Lung microvascular endothelial cell (primary cell): ENCODE measurements at regions not wholly inside any gene's neighbourhood (a gene's known extent, or its start where the extent isn't known, plus 50 kb on each side); places are given as distances from the start of the nearest gene placed in this dataset.

ENCODE experiments used
- DNase-seq, 2 donors: peaks; one replicate each; pipeline versions ENCODE4 v3.0.0 to v3.0.0-alpha.2; 2010; ENCODE audit warnings: low read depth in 2 of 2

DNA sequence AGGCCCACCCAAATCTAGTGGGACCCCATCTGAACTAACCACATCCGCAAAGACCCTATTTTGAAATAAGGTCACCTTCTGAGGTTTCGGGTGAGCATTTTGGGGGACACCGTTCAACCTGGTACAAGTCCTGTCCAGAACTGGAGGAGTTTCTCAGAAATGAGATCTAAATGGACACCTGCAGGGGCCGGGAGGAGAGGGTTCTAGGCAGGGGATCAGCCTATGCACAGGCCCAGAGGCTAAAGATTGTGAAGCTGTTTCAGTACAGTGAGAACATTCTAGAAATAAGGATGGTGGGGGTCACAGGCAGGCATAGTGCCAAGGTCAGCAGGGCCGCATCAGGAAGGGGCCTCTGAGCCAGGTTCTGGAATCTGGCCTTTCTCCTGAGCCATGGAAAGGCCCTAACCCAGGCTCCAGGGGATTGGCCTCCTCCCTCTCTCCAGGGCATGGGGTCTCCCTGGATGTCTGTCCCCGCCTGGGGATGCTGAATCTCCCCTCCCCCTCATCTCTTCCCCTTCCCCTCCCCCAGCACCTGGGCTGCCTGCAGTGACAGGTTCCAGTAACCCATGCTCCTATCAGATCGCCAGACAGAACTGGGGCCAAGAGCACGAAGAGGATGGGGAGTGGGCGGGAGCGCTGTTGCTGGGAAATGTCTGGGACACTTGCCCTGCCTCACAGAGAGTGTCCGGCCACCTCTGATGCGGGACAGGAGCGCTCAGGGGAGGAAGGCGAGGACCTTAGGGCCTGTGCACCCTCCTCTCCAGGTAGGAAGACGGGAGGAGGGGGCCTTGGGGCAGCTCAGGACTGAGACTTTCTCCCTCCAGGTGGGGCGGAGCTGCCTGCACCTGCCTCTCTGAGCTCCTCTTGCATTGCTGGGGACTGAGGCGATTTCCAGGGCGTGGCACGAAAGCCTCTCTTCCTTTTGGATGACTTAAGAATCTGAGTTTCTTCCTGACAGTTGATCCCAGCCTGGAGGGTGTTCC lies 321.4 kb upstream of the TNRC6C start:
- DNase-seq = no peak

DNA sequence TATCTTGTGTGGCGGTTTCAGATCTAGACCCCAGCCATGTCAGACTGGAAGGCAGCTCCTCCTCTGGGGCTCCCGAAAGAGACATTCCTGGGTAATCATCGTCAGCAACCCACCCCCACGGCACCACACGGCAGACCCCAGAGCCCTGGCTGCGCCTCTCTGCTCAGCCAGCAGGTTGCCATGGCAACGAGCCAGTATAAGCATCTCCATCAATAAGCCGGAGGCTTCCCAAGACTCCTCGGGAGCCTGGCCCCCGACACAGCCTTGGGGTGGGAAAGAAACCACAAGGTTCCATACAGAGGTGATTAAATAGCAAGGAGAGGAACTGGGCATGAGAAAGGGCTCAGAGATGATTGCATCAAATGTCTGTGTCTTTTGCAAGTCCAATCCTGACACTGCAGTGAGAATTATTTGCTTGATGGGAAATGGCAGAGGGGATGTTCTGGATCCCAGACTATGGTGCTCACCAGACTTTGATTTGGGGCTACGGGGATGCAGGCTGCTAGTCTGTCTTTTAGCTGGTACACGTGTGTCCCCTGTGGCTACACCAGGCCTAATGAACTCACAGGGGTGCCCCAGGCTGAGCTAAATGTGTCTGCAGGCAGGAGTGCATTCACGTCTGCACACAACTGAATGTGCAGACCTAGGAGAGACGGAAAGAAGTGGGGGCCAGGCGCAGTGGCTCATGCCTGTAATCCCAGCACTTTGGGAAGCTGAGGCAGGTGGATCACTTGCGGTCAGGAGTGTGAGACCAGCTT lies 320.5 kb upstream of the TNRC6C start:
- no peak for DNase-seq

DNA sequence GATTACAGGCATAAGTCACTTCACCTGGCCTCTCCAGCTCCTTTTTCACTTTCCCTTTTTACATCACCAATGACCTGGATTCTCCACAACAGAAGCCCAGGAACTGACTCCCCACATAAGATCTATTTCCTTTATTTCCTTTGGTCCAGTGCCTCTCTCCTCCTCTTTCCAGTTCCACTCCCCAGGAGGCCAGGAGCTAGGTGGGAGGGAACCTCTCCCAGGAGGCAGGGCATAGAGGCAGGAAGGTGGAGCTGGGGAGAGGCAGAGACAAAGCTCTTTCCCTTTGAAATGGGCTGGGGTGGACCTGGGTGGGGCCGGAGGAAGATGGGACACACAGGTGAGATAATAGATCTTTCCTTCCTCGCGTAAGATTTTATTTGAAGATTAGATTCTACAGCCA lies 318.3 kb upstream of the TNRC6C start:
- no peak for DNase-seq

DNA sequence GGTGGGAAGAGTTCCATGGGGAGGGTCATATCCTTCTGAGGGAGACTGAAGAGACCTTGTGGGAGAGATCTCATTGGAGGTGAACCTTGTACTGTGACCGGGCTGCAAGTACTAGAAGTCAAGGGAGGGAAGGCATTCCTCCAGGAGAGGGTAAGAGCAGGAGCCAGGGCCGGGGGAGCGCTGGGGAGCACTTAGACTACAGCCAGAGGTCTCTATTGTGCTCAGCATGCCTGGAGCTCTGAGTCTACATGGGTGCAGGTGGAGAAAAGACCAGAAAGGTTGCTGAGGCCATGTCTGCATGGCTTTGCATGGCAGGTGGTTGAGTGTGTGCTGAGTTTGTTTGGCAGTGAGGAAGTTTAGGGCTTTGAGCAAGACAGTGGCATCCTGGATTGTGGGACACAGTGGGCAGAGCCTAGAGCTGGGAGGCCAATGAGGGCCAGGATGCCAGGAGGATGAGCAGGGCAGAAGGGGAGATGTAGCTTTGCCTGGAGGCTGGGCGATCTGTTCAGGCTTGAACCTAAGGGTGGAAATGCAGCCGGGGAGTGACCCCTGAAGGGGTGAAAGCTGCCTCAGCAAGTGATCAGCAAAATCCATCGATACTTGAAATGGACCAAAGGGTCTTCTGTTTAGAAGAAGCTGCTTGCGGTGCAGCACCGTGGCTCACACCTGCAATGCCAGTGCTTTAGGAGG lies 317.4 kb upstream of the TNRC6C start:
- no peak for DNase-seq

DNA sequence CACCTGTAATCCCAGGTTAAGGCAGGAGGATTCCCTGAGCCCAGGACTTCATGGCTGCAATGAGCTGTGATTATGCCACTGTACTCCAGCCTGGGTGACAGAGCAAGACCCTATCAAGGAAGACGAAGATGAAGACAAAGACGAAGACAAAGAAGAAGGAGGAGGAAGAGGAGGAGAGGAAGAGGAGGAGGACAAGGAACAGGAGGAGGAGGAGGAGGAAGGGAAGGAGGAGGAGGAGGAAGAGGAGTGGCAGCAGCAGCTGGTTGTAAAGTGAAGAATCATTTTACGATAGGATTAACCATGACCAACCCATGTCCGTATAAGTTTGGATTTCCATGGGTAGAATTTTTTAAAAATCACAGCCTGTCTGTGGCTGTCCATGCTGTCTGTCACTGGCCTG lies 316.8 kb upstream of the TNRC6C start:
- DNase-seq = no peak

DNA sequence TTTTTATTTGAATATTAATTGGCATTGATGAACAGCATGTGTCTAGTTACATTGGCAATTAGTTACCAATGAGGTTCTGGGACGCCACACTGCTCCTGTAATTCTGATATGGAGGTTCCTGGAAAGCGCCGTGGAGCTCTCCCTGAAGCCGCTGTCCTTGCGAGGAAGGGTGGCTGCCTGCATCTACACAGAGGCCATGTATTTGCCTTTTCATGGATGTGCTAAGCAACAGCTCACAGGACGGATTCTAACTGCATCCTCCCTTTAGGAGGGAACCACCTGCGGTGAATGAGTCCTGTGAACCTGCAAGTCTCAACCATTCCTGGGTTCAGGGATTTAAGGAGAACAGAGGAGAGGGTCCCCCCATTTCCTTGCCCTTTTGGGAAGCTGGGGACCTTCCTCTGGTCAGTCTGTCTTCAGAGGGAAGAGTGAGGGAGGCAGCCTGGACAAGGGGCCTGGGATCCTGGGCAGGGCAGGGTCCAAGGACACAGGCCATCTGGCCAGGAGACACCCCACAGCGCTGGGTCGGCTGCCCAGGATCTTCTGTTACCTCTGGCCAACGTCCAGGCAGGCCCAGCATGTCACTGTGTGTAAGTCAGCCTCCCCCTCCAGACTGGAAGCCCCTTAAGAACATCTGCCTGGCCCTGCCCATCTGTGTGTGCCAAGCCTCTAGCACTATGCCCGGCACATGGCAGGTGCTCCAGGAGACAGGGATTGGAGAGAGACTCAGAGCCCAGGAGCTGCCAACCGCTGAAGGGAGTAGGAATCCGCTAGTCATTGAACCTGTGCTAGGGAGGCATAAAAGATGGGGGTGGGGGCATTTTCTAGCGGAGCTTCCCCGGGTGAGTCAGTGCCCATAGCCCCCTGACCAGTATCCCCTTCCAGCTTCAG lies 314.1 kb upstream of the TNRC6C start:
- no peak for DNase-seq

DNA sequence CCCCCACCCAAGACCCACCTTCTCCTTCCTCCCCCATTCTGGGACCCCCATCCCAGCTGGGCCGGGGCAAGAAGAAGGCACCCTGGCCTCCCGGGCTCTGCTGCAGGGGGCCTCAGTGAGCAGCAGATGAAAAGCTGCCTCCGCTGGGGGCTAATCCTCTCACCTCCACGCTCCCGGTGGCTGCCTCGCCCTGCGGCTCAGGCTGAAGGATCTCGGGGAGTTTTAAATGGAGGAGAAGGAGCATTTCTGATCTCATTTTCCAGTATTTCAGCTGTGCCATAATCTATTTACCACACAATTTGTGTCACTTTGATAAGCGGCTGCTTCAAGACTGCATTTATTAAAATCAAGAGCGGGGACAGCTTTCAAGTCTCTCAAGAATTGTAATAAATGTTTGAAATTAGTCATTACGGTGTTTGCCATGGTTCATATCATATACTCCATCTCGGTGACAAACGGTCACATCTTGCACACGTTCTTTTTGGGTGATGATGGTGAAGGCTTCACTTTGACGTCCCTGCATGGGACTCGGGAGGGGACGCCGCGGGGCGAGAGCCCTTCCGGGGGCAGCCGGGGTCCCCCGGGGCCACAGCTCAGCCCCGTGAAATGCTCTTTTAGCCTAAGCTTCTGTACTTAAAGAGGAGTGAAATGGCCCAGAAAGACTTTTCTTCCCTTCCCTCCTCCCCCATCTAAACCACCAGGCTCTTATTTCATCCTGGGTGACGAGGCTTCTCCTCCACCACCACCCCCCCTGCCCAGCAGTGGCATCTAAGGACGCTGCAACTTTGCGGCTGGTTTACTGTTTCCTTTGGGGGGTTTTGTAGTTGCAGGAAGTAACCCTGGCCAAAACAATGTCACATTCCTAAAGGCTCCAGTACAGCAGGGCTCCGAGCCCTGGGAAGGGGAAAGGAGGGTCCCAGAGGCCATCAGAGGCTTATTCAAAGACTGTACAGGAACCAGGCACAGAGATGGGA lies 313.1 kb upstream of the TNRC6C start:
- no peak for DNase-seq

DNA sequence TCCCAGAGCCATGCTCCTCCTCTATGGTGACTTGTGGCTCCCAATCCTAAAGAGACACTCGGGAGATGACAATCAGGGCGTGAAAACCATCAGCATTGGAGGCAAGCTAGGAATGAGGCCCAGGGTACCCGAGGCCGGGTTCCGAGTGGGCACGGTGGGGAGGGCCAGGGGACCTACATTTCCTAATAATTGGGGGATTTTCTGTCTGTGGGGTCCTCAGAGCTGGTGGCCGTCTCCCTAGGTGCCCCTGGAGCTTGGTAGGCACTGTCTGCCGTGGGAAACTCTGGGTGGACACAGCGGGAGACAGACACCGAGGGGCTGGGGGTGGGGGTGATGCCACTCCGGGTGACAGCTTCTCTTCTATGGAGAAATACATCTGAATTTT lies 312.5 kb upstream of the TNRC6C start:
- no peak for DNase-seq

DNA sequence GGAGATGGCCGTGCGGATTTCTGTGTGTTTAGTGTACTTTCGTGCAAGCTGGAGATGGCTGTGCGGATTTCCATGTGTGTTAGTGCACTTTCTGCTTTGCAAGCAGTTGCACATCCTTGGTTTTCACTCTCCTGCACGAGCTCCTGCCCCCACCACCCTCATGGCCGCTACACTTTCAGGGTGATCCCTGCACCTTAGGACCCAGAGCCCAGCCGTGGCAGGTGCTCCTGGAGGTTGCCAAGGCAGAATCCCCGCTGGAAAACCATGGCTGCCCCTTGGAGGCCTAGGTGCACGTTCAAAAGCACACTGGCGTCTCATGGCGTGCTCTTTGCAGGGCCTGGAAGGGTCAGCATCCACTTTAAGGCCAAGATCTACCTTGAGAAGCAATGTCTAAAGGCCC lies 311.0 kb upstream of the TNRC6C start:
- no peak for DNase-seq

DNA sequence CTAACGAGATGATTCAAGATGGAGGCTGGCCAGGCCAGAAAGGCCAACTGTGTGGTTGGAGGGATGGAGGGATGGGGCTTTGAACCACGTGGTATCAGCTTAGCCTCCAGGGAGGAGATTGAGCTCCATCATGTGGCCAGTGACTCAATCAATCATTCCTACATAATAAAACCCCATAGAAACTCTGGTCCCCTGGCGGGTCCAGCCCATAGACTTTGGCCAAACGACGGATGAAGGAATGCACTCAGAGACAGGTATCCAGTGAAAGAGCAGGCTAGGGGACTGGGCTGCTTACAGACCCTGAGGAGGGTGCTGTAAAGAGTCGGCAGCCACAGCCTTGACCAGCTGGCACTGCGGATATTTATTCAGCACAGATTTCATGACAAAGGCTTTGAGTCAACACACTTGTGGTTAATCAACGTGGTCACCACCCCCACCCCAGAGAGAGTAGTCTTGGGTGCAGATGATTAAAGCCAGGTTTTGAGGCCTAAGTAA lies 308.7 kb upstream of the TNRC6C start:
- peak; percentile 8 to 29 for DNase-seq

DNA sequence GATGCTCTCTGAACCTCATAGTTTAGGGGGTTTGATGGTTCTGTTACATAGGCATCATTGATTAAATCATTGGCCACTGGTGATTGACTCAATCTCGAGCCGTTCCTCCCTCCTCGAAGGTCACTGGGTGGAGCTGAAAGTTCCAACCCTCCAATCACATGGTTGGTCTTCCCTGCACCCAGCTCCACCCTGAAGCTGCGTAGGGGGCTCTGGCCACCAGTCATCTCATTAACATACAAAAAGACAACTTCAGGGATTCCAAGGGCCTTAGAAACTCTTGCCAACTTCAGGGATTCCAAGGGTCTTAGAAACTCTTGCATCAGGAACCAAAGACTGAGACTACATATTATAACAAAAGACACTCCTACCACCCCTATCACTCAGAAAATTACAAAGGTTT lies 306.5 kb upstream of the TNRC6C start:
- DNase-seq = no peak

DNA sequence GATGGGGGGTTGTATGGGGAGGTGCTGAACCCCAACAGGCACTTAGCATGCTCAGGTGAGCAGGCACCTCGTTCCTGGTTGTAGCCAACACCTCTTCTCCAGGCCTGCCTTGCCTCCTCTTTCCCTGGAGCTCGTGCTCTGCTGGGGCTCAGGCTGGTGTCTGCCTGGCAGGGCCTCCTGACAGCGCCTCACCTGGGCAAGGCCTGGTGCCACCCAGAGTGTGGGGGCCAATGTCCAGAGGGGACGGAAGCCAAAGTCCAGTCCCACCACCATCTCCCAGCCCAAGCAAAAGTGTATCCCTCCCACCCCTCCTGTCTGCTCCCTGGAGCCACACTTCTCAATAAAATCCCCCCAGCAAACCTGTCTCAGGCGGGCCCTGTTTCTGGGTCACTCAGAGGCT lies 304.2 kb upstream of the TNRC6C start:
- no peak for DNase-seq

DNA sequence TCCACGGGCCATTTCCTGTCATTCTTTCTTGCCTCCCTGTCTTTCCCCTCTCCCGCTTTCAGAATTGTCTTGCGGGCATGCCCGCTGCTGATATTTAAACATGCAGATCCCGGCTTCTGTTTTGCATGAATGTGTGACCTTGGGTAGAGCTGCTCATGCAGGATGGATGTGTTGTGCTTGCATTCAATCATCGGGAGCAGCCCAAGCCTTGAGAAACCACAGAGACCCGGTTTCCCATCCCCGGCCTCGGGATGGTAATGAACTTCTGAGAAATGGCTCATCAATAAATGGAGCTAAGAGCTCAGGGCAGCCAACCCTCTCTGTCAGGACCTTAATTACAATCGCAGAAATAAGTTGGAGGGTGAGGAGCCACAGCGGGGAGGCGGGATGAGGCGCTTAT lies 303.7 kb upstream of the TNRC6C start:
- no peak for DNase-seq

DNA sequence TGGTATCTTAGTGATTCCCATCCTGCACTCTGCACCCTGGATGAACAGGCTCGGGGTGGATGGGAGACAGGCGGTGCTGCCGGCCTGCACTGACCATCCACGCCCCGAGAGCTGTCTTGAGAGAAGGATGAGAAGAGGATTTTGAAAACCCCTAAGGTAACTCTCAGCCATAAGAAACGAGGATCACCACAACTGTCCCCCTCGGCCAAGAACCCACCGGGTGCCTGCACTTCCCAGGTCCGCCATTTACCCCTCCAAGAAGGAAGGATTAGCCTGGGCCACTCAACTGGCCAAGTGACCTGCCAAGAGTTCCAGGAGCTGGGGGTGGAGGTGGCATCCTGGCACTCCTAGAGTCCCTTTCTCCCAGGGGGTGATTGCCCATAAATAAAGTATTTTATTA lies 302.4 kb upstream of the TNRC6C start:
- DNase-seq = no peak

DNA sequence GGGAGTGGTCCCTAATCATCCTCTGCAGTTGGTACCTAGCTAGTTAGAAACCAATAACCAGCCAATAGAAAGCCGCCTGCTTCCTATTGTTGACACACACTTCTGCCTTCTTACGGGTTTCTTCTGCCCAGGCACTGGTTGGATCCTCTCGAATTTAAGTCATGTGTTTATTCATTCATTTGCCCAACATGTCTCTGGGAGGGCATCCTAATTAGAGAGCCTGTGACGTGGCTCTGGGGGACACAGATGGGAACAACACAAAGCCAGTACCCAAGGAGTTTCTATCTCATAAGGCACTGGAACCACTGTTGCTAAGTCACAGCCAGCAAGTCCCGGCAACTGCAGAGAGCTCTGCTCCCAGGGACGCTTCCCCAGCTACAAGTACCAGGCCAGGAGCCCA lies 300.7 kb upstream of the TNRC6C start:
- DNase-seq = no peak

DNA sequence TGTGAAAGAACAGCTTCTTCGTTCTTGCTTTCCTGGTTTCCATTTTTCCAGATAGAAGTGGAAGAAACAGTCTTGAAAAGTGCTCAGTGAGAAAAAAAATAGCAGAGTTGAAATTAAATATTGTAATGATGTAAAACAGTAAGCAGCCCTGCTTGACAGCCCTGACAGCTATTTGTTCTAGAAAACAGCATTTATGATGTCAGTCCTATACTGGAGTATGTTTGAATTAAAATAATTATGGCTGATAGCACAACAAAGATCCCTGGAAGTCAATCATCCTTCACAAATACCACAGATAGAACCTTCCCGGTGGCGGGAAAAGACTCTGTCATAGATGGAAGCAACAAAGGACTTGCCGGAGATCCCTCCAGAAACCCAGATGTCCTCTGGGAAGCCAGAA lies 298.0 kb upstream of the TNRC6C start:
- no peak for DNase-seq

DNA sequence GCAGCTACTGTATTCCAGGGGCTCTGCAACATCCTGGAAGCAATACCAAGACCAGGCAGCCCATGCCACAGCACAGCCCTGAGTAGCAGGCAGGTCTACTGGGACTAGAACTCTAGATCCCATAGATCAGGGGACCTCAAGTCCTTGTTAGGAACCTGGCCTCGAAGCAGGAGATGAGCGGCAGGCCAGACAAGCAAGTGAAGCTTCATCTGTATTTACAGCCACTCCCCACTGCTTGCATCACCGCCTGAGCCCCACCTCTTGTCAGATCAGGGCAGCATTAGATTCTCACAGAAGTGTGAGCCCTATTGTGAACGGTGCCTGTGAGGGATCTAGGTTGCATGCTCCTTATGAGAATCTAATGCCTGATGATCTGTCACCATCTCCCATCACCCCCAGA lies 295.7 kb upstream of the TNRC6C start:
- DNase-seq = no peak

DNA sequence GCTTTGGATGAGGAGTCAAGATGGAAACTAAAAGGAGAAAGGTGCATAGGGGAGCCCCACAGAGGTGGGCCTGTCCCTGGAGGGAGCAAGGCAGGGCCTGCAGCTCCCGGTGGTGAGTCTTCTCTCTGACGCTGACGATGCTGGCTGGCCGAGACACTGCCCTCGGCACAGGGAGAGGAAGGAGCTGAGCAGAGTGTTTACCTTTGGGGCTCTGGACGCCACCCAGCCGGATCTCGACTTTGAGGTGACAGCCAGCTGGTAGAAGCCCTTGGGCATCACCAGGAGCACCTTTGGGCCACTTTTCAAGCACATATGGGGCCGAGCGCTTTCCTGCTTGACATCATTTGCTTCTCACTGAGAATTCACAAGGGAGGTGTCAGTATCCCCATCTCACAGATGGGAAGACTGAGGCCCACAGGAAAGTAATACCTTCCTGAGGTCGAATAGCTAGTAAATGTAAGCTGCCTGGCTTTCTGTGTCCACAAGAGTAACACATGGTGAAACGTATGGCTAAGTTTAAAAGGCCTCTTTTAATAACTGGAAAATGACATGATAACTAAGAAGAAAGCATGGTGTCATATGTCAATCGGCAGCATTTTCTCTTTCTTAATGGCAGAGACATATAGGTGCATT lies 294.3 kb upstream of the TNRC6C start:
- no peak for DNase-seq

DNA sequence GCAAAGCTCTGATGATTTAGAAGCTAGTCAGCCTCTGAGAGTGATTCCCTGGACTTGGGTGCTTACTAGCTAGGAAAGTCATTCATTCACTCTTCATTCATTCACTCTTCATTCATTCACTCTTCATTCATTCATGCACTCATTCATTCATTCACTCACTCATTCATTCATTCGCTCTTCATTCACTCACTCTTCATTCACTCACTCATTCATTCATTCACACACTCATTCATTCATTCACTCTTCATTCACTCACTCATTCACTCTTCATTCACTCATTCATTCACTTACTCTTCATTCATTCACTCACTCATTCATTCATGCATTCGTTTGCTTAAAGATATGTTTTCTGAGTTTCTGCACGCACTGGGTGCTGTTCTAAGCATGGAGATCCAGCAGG lies 292.7 kb upstream of the TNRC6C start:
- no peak for DNase-seq
